ACHN (cell line): ENCODE measurements at regions not wholly inside any gene's neighbourhood (a gene's known extent, or its start where the extent isn't known, plus 50 kb on each side); places are given as distances from the start of the nearest gene placed in this dataset.

Experiments used
- DNase-seq: peaks from one replicate; pipeline ENCODE4 v3.0.0-alpha.2; 2015
- in situ Hi-C: cut with HindIII; loops from 2 replicates; pipeline ENCODE4 v1.10.0; 2017; ENCODE audit warnings: low sequenced_read_pairs, low pct_ligation_motif_present, low pct_unique_long_range_greater_than_20kb

- no peak for DNase-seq
- in situ Hi-C loops = no loop called here
Measured at GRCh38 chr1:30512914-30513265, 210.5 kb downstream of the MATN1 start.

GRCh38 chr1:30511991-30512913 is 211.1 kb downstream of the MATN1 start:
- DNase-seq = no peak
- in situ Hi-C loops = no loop called here

- DNase-seq = no peak
- in situ Hi-C loops = no loop called here
Measured at GRCh38 chr1:30511563-30511962, 211.8 kb downstream of the MATN1 start.

GRCh38 chr1:30511106-30511505 is 212.3 kb downstream of the MATN1 start:
- in situ Hi-C loops = no loop called here
- DNase-seq = no peak

- in situ Hi-C loops = no loop called here
- no peak for DNase-seq
Measured at GRCh38 chr1:30509670-30510069, 213.7 kb downstream of the MATN1 start.

GRCh38 chr1:30508611-30509010 is 214.8 kb downstream of the MATN1 start:
- in situ Hi-C loops = no loop called here

GRCh38 chr1:30508175-30508448 is 215.3 kb downstream of the MATN1 start:
- DNase-seq = no peak
- in situ Hi-C loops = no loop called here

More at GRCh38 chr1:30508611-30509010, 214.8 kb downstream of the MATN1 start:
- DNase-seq = no peak

GRCh38 chr1:30507401-30508174 is 215.8 kb downstream of the MATN1 start:
- DNase-seq = no peak
- in situ Hi-C loops = no loop called here

- no peak for DNase-seq
- in situ Hi-C loops = no loop called here
Measured at GRCh38 chr1:30507016-30507312, 216.4 kb downstream of the MATN1 start.

GRCh38 chr1:30506291-30507015 is 216.9 kb downstream of the MATN1 start:
- DNase-seq = no peak
- in situ Hi-C loops = no loop called here

GRCh38 chr1:30505853-30506252 is 217.5 kb downstream of the MATN1 start:
- in situ Hi-C loops = no loop called here
- DNase-seq = no peak

- in situ Hi-C loops = no loop called here
- no peak for DNase-seq
Measured at GRCh38 chr1:30492451-30492850, 230.9 kb downstream of the MATN1 start.

GRCh38 chr1:30491831-30492230 is 231.6 kb downstream of the MATN1 start:
- no peak for DNase-seq
- in situ Hi-C loops = no loop called here

- in situ Hi-C loops = no loop called here
- DNase-seq = no peak
Measured at GRCh38 chr1:30490554-30491053, 232.8 kb downstream of the MATN1 start.

GRCh38 chr1:30489737-30490389 is 233.5 kb downstream of the MATN1 start:
- in situ Hi-C loops = no loop called here
- DNase-seq = no peak

- in situ Hi-C loops = no loop called here
- no peak for DNase-seq
Measured at GRCh38 chr1:30488324-30488913, 235.0 kb downstream of the MATN1 start.

GRCh38 chr1:30487042-30487441 is 236.3 kb downstream of the MATN1 start:
- in situ Hi-C loops = no loop called here
- no peak for DNase-seq

- in situ Hi-C loops = no loop called here
- no peak for DNase-seq
Measured at GRCh38 chr1:30485072-30485471, 238.3 kb downstream of the MATN1 start.

GRCh38 chr1:30484668-30485067 is 238.7 kb downstream of the MATN1 start:
- in situ Hi-C loops = no loop called here
- no peak for DNase-seq
